PC-3 (cell line): ENCODE measurements at regions not wholly inside any gene's neighbourhood (a gene's known extent, or its start where the extent isn't known, plus 50 kb on each side); places are given as distances from the start of the nearest gene placed in this dataset.

Source experiments
- ATAC-seq: fragments of 200-7000 bp; cut with Tn5 transposase; 2 replicates; pipeline ENCODE4 v1.9.1; 2020; ENCODE audit warnings: mild to moderate bottlenecking, moderate library complexity
- BruUV-seq: library from RNA; stranded (reverse); fragments of 400-500 nt; replicated peaks from 2 replicates; lab custom pipeline; 2021; lab: Mats Ljungman, UMichigan
- CTCF ChIA-PET: fragments of 300-600 bp; sonication (Branson Sonifier 250); formaldehyde crosslinking; loops from one replicate; lab custom pipeline; 2022; ENCODE audit warnings: antibody characterized with exemption; lab: Charles Lee
- POLR2A ChIA-PET: fragments of 300-600 bp; sonication (Branson Sonifier 250); formaldehyde crosslinking; loops from one replicate; lab custom pipeline; 2022; ENCODE audit warnings: antibody characterized with exemption; ENCODE audit not compliant: unreplicated experiment; lab: Charles Lee
- DNase-seq: peaks from one replicate; pipeline ENCODE4 v3.0.0-alpha.2; 2015
- H2AFZ ChIP-seq: fragments of 300-600 bp; sonication (generic); 2 replicates; pipeline ENCODE4 v1.6.0; 2016; ENCODE audit warnings: antibody characterized with exemption, low read length
- H3F3A ChIP-seq: fragments of 300-600 bp; sonication (generic); one replicate; pipeline ENCODE4 v1.6.0; 2017; ENCODE audit warnings: antibody characterized with exemption, low read length, control low read depth, mild to moderate bottlenecking; ENCODE audit not compliant: unreplicated experiment
- H3K27ac ChIP-seq: fragments of 300-600 bp; sonication (generic); 2 replicates; pipeline ENCODE4 v1.5.1; 2016; ENCODE audit warnings: mild to moderate bottlenecking, low read length
- H3K27me3 ChIP-seq: fragments of 300-600 bp; sonication (generic); 2 replicates; pipeline ENCODE4 v1.6.1; 2016; ENCODE audit warnings: low read length, mixed read lengths
- H3K36me3 ChIP-seq: fragments of 300-600 bp; sonication (generic); 2 replicates; pipeline ENCODE4 v1.6.1; 2016; ENCODE audit warnings: low read depth, mixed run types, low read length, mixed read lengths
- H3K4me1 ChIP-seq: fragments of 300-600 bp; sonication (generic); 2 replicates; pipeline ENCODE4 v1.5.1; 2016; ENCODE audit warnings: low read length; ENCODE audit not compliant: insufficient read depth
- H3K4me2 ChIP-seq: fragments of 300-600 bp; sonication (generic); 2 replicates; pipeline ENCODE4 v1.6.0; 2016; ENCODE audit warnings: low read length
- H3K4me3 ChIP-seq: fragments of 300-600 bp; sonication (generic); 2 replicates; pipeline ENCODE4 v1.5.1; 2016; ENCODE audit warnings: mild to moderate bottlenecking, low read length, mixed read lengths
- H3K79me2 ChIP-seq: fragments of 300-600 bp; sonication (generic); 2 replicates; pipeline ENCODE4 v1.6.1; 2017; ENCODE audit warnings: low read length, mixed read lengths
- H3K9ac ChIP-seq: fragments of 300-600 bp; sonication (generic); 2 replicates; pipeline ENCODE4 v1.6.0; 2016; ENCODE audit warnings: mild to moderate bottlenecking, low read length
- H3K9me2 ChIP-seq: fragments of 300-600 bp; sonication (generic); replicated peaks from 2 replicates; pipeline ENCODE4 v1.6.1; 2016; ENCODE audit warnings: mixed run types, low read length, mixed read lengths
- H3K9me3 ChIP-seq: fragments of 300-600 bp; sonication (generic); 2 replicates; pipeline ENCODE4 v1.6.1; 2016; ENCODE audit warnings: low read length, mixed read lengths
- H4K20me1 ChIP-seq: fragments of 300-600 bp; sonication (generic); 2 replicates; pipeline ENCODE4 v1.6.1; 2016; ENCODE audit warnings: low read length, mixed read lengths
- EZH2 ChIP-seq: fragments of 300-600 bp; sonication (generic); IDR thresholded peaks from one replicate; pipeline ENCODE4 v1.6.1; 2017; ENCODE audit warnings: antibody characterized with exemption, mild to moderate bottlenecking, low read length; ENCODE audit not compliant: unreplicated experiment
- EZH2phosphoT487 ChIP-seq: fragments of 300-600 bp; sonication (generic); IDR thresholded peaks from 2 replicates; pipeline ENCODE4 v1.6.1; 2018; ENCODE audit warnings: mild to moderate bottlenecking, antibody characterized with exemption, low read length, borderline replicate concordance
- intact Hi-C: fragments of 100-400 bp; cut with micrococcal nuclease; formaldehyde crosslinking; loops from 2 replicates; pipeline ENCODE4 v1.9.0; 2023
- TF ChIP-seq, protein P1 (sequence below): fragments of 300-600 bp; sonication (generic); conservative IDR thresholded peaks from 2 replicates; pipeline ENCODE4 v1.5.1; 2017; ENCODE audit warnings: antibody characterized with exemption, low read depth, mild to moderate bottlenecking, low read length

DNA sequence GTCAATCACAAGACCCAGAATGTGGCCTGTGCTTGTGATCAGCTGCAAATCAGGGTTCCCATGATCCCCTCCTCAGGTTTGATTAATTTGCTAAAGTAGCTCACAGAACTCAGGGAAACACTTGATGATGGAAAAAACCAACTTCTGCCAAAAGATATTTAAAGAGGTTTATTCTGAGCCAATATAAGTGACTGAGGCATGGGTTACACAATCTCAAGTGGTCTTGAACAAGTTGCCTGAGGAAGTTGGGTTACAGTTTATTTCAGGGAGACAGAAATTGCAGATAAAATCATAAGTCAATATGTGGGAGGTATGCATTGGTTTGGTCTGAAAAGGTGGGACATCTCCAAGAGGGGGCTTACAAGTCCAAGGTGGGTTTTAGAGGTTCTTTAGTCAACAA is 243.1 kb downstream of the S1PR1 start:
- CTCF ChIA-PET = no interaction called here
- BruUV-seq = no TSS peak
- ATAC-seq = no peak
- Histone ChIP-seq H3K9ac (no peak overlapping the region), H3K27ac (no peak overlapping the region), H3K9me2 (no peaks in the 10 kb centered on the region), H3K36me3 (no peaks in the 10 kb centered on the region), H3K27me3 (peaks cover 14% of the 10 kb centered on the region), H3K4me1 (no peaks in the 10 kb centered on the region), H3K4me3 (no peak overlapping the region), H2AFZ (no peak overlapping the region), H3K79me2 (no peaks in the 10 kb centered on the region), H3K9me3 (no peaks in the 10 kb centered on the region), H3K4me2 (no peak overlapping the region), H4K20me1 (no peaks in the 10 kb centered on the region), H3F3A (no peaks in the 10 kb centered on the region)
- no peak for TF ChIP-seq EZH2
- TF ChIP-seq, protein P1, sequence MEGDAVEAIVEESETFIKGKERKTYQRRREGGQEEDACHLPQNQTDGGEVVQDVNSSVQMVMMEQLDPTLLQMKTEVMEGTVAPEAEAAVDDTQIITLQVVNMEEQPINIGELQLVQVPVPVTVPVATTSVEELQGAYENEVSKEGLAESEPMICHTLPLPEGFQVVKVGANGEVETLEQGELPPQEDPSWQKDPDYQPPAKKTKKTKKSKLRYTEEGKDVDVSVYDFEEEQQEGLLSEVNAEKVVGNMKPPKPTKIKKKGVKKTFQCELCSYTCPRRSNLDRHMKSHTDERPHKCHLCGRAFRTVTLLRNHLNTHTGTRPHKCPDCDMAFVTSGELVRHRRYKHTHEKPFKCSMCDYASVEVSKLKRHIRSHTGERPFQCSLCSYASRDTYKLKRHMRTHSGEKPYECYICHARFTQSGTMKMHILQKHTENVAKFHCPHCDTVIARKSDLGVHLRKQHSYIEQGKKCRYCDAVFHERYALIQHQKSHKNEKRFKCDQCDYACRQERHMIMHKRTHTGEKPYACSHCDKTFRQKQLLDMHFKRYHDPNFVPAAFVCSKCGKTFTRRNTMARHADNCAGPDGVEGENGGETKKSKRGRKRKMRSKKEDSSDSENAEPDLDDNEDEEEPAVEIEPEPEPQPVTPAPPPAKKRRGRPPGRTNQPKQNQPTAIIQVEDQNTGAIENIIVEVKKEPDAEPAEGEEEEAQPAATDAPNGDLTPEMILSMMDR = no peak
- TF ChIP-seq EZH2phosphoT487 = no peak
- POLR2A ChIA-PET = no interaction called here
- no peak for DNase-seq
- intact Hi-C loops = no loop called here

DNA sequence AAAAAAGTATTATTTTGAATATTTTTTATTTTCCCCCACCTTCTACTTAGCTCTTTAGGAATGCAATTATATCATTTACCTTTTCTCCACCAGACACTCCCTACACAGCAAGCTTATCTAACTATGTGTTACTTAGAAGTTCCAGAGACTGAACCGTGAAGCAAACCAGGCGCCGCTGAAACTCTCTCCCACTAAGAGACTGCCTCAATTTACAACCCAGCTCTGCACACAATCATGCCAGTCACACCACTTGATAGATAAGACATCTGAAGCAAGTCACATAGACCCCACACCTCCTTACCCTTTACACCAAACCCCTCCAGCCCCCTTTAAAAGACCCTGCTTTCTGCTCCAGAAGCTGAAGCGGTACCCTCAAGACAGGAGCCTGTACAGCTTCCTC is 245.5 kb downstream of the S1PR1 start:
- no peaks in the 10 kb centered on the region for H3K4me1 ChIP-seq
- H3K27me3 ChIP-seq = peaks cover 38% of the 10 kb centered on the region
- ChIA-PET POLR2A (no interaction called here), CTCF (no interaction called here)
- no peaks in the 10 kb centered on the region for H3K79me2 ChIP-seq
- no peaks in the 10 kb centered on the region for H3K36me3 ChIP-seq
- H2AFZ ChIP-seq = no peak overlapping the region
- no peaks in the 10 kb centered on the region for H4K20me1 ChIP-seq
- H3K9me2 ChIP-seq = no peaks in the 10 kb centered on the region
- no TSS peak for BruUV-seq
- H3K9me3 ChIP-seq = no peaks in the 10 kb centered on the region
- H3K9ac ChIP-seq = no peak overlapping the region
- no peak overlapping the region for H3K4me2 ChIP-seq
- no peak for ATAC-seq
- intact Hi-C loops = no loop called here
- no peak overlapping the region for H3K27ac ChIP-seq
- H3F3A ChIP-seq = no peaks in the 10 kb centered on the region
- H3K4me3 ChIP-seq = no peak overlapping the region
- TF ChIP-seq EZH2phosphoT487 (no peak), EZH2 (no peak)
- TF ChIP-seq, protein P1 = no peak
- no peak for DNase-seq

DNA sequence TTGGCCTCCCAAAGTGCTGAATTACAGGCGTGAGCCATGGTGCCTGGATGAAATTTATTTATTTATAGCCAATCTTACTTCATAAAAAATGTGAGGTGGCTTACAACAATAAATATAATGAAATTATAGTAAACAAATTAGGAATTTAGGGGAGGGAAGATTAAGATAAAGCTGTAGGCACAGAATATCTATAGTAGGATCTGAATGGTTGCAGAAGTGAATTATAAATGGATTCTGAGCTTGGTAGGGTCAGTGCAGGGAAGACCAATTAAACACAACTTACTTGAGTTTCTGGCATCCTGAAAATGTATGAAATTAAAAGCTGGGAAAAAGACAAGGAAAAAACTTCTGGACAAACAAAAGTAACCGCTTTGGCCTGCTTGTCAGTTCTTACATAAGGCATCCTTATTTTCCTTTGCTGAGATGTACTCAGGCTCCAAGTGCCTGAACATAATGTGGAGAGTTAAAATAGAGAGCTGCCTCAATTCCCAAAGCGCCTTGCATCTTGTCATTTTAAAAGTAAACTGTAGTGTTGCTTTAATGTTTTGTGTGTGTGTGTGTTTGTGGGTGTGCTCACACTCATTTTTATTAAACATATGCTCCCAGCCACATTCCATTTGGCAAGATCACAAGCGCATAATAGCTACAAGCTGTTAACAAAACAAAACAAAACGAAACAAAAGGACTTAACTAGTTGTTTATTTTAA is 247.3 kb downstream of the S1PR1 start:
- H3K27me3 ChIP-seq = peaks cover 45% of the 10 kb centered on the region
- H3F3A ChIP-seq = no peaks in the 10 kb centered on the region
- ATAC-seq (no peak), DNase-seq (no peak)
- H3K79me2 ChIP-seq = no peaks in the 10 kb centered on the region
- no peak overlapping the region for H3K27ac ChIP-seq
- no peak overlapping the region for H3K9ac ChIP-seq
- H3K4me3 ChIP-seq = no peak overlapping the region
- intact Hi-C loops = no loop called here
- CTCF ChIA-PET = no interaction called here
- no peaks in the 10 kb centered on the region for H3K36me3 ChIP-seq
- H3K4me1 ChIP-seq = no peaks in the 10 kb centered on the region
- H3K4me2 ChIP-seq = no peak overlapping the region
- H3K9me2 ChIP-seq = no peaks in the 10 kb centered on the region
- no peaks in the 10 kb centered on the region for H4K20me1 ChIP-seq
- no peak overlapping the region for H2AFZ ChIP-seq
- BruUV-seq = no TSS peak
- no peaks in the 10 kb centered on the region for H3K9me3 ChIP-seq
- no peak for TF ChIP-seq EZH2
- no peak for TF ChIP-seq EZH2phosphoT487
- TF ChIP-seq, protein P1 = no peak
- POLR2A ChIA-PET = no interaction called here
